Neuronal stem cell (in vitro differentiated cells): ENCODE measurements at regions not wholly inside any gene's neighbourhood (a gene's known extent, or its start where the extent isn't known, plus 50 kb on each side); places are given as distances from the start of the nearest gene placed in this dataset.

Source experiments
- DNase-seq: peaks from one replicate; pipeline ENCODE4 v3.0.0-alpha.2; 2013; ENCODE audit warnings: low spot score
- H2AFZ ChIP-seq: one replicate; pipeline ENCODE4 v1.6.1; 2013; ENCODE audit warnings: mild to moderate bottlenecking, low read length, inconsistent platforms
- H2AK5ac ChIP-seq: 2 replicates; pipeline ENCODE4 v1.6.1; 2013; ENCODE audit warnings: low read depth, mild to moderate bottlenecking, inconsistent platforms, low read length, moderate library complexity, mixed read lengths
- H2BK120ac ChIP-seq: 2 replicates; pipeline ENCODE4 v1.6.1; 2013; ENCODE audit warnings: low read depth, mild to moderate bottlenecking, inconsistent platforms, low read length, moderate library complexity, mixed read lengths
- H2BK12ac ChIP-seq: one replicate; pipeline ENCODE4 v1.6.1; 2013; ENCODE audit warnings: low read length, inconsistent platforms
- H2BK15ac ChIP-seq: 2 replicates; pipeline ENCODE4 v1.6.1; 2013; ENCODE audit warnings: mild to moderate bottlenecking, low read length, inconsistent platforms, mixed read lengths
- H2BK5ac ChIP-seq: one replicate; pipeline ENCODE4 v1.6.1; 2013; ENCODE audit warnings: inconsistent platforms, mild to moderate bottlenecking, low read length, moderate library complexity
- H3K14ac ChIP-seq: one replicate; pipeline ENCODE4 v1.6.1; 2013; ENCODE audit warnings: low read length, inconsistent platforms
- H3K18ac ChIP-seq: 2 replicates; pipeline ENCODE4 v1.6.1; 2013; ENCODE audit warnings: low read length, inconsistent platforms
- H3K23ac ChIP-seq: 2 replicates; pipeline ENCODE4 v1.6.1; 2013; ENCODE audit warnings: low read depth, mild to moderate bottlenecking, mixed read lengths, low read length, inconsistent platforms; ENCODE audit not compliant: poor library complexity
- H3K27ac ChIP-seq: replicated peaks from 3 replicates; pipeline ENCODE4 v1.5.1; 2013; ENCODE audit warnings: low read length, inconsistent platforms
- H3K27me3 ChIP-seq, 3 experiments: 2 replicates each; pipeline ENCODE4 v1.6.1; 2013; ENCODE audit warnings: low read length in 3 of 3, mild to moderate bottlenecking in 2 of 3, inconsistent platforms in 1 of 3, low read depth in 1 of 3, mixed read lengths in 1 of 3, moderate library complexity in 1 of 3; ENCODE audit not compliant: control insufficient read depth in 3 of 3, insufficient read depth in 3 of 3
- H3K36me3 ChIP-seq, 2 donors: replicated peaks in 1 of 2; 2 replicates each; pipeline ENCODE4 v1.6.1; 2013; ENCODE audit warnings: low read length in 2 of 2; ENCODE audit not compliant: control insufficient read depth in 2 of 2, insufficient read depth in 2 of 2
- H3K4ac ChIP-seq: 2 replicates; pipeline ENCODE4 v1.6.1; 2013; ENCODE audit warnings: inconsistent platforms, mild to moderate bottlenecking, low read length, moderate library complexity
- H3K4me1 ChIP-seq, 2 donors: 1 replicate in 1 of 2; 2 replicates in 1 of 2; pipeline ENCODE4 v1.6.1; 2013; ENCODE audit warnings: low read length in 2 of 2, low read depth in 1 of 2; ENCODE audit not compliant: control insufficient read depth in 2 of 2, insufficient read depth in 1 of 2
- H3K4me2 ChIP-seq: one replicate; pipeline ENCODE4 v1.6.1; 2013; ENCODE audit warnings: mild to moderate bottlenecking, low read length, inconsistent platforms; ENCODE audit not compliant: insufficient read depth, poor library complexity, severe bottlenecking
- H3K4me3 ChIP-seq, 2 donors: 2 replicates each; pipeline ENCODE4 v1.5.1; 2013; ENCODE audit warnings: low read length in 2 of 2, mild to moderate bottlenecking in 2 of 2, inconsistent platforms in 1 of 2, moderate library complexity in 1 of 2
- H3K79me1 ChIP-seq: one replicate; pipeline ENCODE4 v1.6.1; 2013; ENCODE audit warnings: low read depth, mild to moderate bottlenecking, inconsistent platforms, low read length, moderate library complexity
- H3K9ac ChIP-seq: one replicate; pipeline ENCODE4 v1.6.1; 2013; ENCODE audit warnings: mild to moderate bottlenecking, low read depth, low read length, inconsistent platforms; ENCODE audit not compliant: poor library complexity
- H3K9me3 ChIP-seq, 2 donors: replicated peaks in 1 of 2; 2 replicates each; pipeline versions ENCODE3 to v1.6.1; 2013; ENCODE audit warnings: low read length in 2 of 2, mild to moderate bottlenecking in 2 of 2, inconsistent platforms in 1 of 2, low read depth in 1 of 2, mixed read lengths in 1 of 2, moderate library complexity in 1 of 2; ENCODE audit not compliant: control insufficient read depth in 2 of 2, insufficient read depth in 1 of 2
- H4K8ac ChIP-seq: one replicate; pipeline ENCODE4 v1.6.1; 2013; ENCODE audit warnings: low read depth, mild to moderate bottlenecking, inconsistent platforms, low read length, moderate library complexity
- H4K91ac ChIP-seq: one replicate; pipeline ENCODE4 v1.6.1; 2013; ENCODE audit warnings: low read length, low read depth, mild to moderate bottlenecking, inconsistent platforms; ENCODE audit not compliant: poor library complexity
- WGBS, 2 donors: extraction: QIAGEN DNeasy Blood & Tissue Kit; methylation state at CpG; one replicate each; pipeline ENCODE4 v1.1.7; 2013; ENCODE audit warnings: missing lambda C conversion rate in 2 of 2, mixed read lengths in 1 of 2; ENCODE audit not compliant: insufficient read length in 2 of 2, insufficient replicate concordance in 1 of 2; ENCODE audit errors: extremely low coverage in 2 of 2; 5-methylcytosine and 5-hydroxymethylcytosine counted together

- H4K91ac ChIP-seq, result no peak overlapping the region
- no peak for DNase-seq
- no peak overlapping the region for H3K4me3 ChIP-seq
- H3K27ac ChIP-seq, result no peak overlapping the region
- no CpG with 5 or more reads among the region's 3 CpGs for WGBS, 2 donors
- H3K4ac ChIP-seq, result no peak overlapping the region
- no peak overlapping the region for H2AK5ac ChIP-seq
- H2AFZ ChIP-seq, result no peak overlapping the region
- no peak overlapping the region for H2BK15ac ChIP-seq
- no peaks in the 10 kb centered on the region for H3K9me3 ChIP-seq
- no peak overlapping the region for H3K4me2 ChIP-seq
- H3K27me3 ChIP-seq, result no peaks in the 10 kb centered on the region
- no peak overlapping the region for H3K9ac ChIP-seq
- no peak overlapping the region for H2BK12ac ChIP-seq
- H3K23ac ChIP-seq, result no peak overlapping the region
- H4K8ac ChIP-seq, result no peak overlapping the region
- no peaks in the 10 kb centered on the region for H3K79me1 ChIP-seq
- H2BK120ac ChIP-seq, result no peak overlapping the region
- H2BK5ac ChIP-seq, result no peak overlapping the region
- no peak overlapping the region for H3K14ac ChIP-seq
- no peak overlapping the region for H3K18ac ChIP-seq
- no peaks in the 10 kb centered on the region for H3K36me3 ChIP-seq
- H3K4me1 ChIP-seq, result peaks cover 0 to 8% of the 10 kb centered on the region in 2 donors
These were observed 167.4 kb upstream of the C1orf21 start for GRCh38 chr1:184219414-184219813.

DNA sequence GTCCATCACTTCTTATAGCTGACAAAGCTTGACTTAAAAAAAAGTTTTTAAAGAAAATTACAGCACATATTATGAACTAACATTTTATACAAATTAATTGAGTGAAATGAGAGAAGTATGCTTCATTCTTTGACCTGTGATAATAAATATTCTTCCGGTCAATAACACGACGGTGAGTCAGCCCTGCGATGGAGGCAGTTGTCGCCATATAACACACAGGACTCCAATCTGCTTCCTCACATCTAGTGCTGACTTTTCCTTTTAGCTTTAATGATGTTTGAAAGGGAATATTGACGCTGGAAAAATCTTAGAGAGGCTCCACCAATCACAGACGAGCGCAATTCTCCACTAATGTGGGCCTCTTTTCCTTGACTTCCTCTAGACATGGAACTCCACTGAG is 166.9 kb upstream of the C1orf21 start:
- H3K4me3 ChIP-seq, result no peak overlapping the region
- no peak overlapping the region for H4K91ac ChIP-seq
- no peak overlapping the region for H3K27ac ChIP-seq
- peak overlapping the region; percentile 58 for H3K18ac ChIP-seq
- H3K14ac ChIP-seq, result no peak overlapping the region
- H3K9ac ChIP-seq, result no peak overlapping the region
- no peak overlapping the region for H2BK120ac ChIP-seq
- H2AFZ ChIP-seq, result no peak overlapping the region
- no peak overlapping the region for H2BK15ac ChIP-seq
- H3K9me3 ChIP-seq, result no peaks in the 10 kb centered on the region
- no peak overlapping the region for H3K4ac ChIP-seq
- no peaks in the 10 kb centered on the region for H3K36me3 ChIP-seq
- H2AK5ac ChIP-seq, result peak overlapping the region; percentile 23
- H3K23ac ChIP-seq, result no peak overlapping the region
- no peak overlapping the region for H2BK12ac ChIP-seq
- H2BK5ac ChIP-seq, result no peak overlapping the region
- H3K79me1 ChIP-seq, result no peaks in the 10 kb centered on the region
- WGBS, 2 donors, result no CpG with 5 or more reads among the region's 8 CpGs
- peaks cover 0 to under 1% (median 0%) of the 10 kb centered on the region in 3 experiments for H3K27me3 ChIP-seq
- H3K4me1 ChIP-seq, result peaks cover 0 to 8% of the 10 kb centered on the region in 2 donors
- H3K4me2 ChIP-seq, result no peak overlapping the region
- H4K8ac ChIP-seq, result no peak overlapping the region
- no peak for DNase-seq

DNA sequence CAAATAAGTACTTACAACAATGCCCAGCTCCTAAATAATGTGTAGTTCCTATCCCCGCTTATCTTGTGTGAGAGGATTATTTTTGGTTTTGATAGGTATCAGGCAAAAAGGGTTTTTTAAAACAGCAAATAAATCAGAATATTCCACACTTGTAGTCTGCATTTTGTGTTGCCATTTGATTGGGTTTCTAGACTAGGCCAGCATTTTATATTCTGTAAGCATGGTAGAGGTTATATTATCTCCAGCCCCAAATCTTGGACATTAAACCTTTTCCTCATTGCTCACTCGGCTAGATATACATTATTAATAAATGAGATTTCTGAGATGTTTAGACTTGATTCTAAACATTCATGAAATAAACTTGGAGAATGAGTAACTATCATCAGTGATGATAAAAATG is 165.7 kb upstream of the C1orf21 start:
- Histone ChIP-seq H3K27me3 (peaks cover 0 to 5% (median 0%) of the 10 kb centered on the region in 3 experiments), H2AFZ (no peak overlapping the region), H3K79me1 (no peaks in the 10 kb centered on the region), H4K91ac (no peak overlapping the region), H3K36me3 (no peaks in the 10 kb centered on the region), H3K4me2 (no peak overlapping the region), H3K9ac (no peak overlapping the region), H3K4me1 (peaks cover 0 to 8% of the 10 kb centered on the region in 2 donors), H3K18ac (no peak overlapping the region), H3K23ac (no peak overlapping the region), H3K27ac (no peak overlapping the region), H2BK120ac (no peak overlapping the region), H3K4me3 (no peak overlapping the region), H4K8ac (no peak overlapping the region), H2BK12ac (no peak overlapping the region), H3K9me3 (no peaks in the 10 kb centered on the region), H2AK5ac (no peak overlapping the region), H3K14ac (no peak overlapping the region), H2BK15ac (no peak overlapping the region), H2BK5ac (no peak overlapping the region), H3K4ac (no peak overlapping the region)
- WGBS, 2 donors, result no CpG with 5 or more reads among the region's 2 CpGs
- no peak for DNase-seq

DNA sequence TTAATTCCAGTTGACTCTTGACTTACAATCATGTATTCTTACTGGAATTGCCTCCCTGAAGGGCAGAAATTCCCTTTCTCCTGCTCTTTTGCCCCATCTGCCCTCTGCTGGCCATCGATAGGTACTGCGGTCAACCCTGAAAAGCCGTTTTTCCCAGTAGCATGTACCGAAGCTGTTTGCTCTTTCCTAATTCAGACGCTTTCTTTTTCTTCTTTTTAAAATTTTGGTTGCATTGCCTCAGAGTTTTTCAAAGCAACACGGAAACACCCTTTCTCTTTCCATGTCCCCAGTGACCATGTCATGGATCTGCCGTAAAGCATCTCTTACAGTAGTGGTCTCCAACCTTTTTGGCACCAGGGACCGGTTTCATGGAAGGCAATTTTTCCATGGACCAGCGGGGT is 164.2 kb upstream of the C1orf21 start:
- Histone ChIP-seq H2AK5ac (peak overlapping the region; percentile 5), H4K8ac (no peak overlapping the region), H3K27me3 (peaks cover 0 to 5% (median 0%) of the 10 kb centered on the region in 3 experiments), H2BK120ac (no peak overlapping the region), H2AFZ (no peak overlapping the region), H3K9me3 (no peaks in the 10 kb centered on the region), H3K14ac (no peak overlapping the region), H3K36me3 (no peaks in the 10 kb centered on the region), H3K4me1 (peaks cover 0 to 8% of the 10 kb centered on the region in 2 donors), H3K27ac (no peak overlapping the region), H3K4me3 (no peak overlapping the region), H3K9ac (no peak overlapping the region), H2BK15ac (no peak overlapping the region), H3K4ac (no peak overlapping the region), H4K91ac (no peak overlapping the region), H2BK12ac (no peak overlapping the region), H3K79me1 (no peaks in the 10 kb centered on the region), H3K4me2 (no peak overlapping the region), H3K18ac (no peak overlapping the region), H2BK5ac (no peak overlapping the region), H3K23ac (no peak overlapping the region)
- WGBS, 2 donors, result no CpG with 5 or more reads among the region's 9 CpGs
- DNase-seq, result no peak
